ENCODE measurements at regions not wholly inside any gene's neighbourhood (a gene's known extent, or its start where the extent isn't known, plus 50 kb on each side); places are given as distances from the start of the nearest gene placed in this dataset.
A peak's percentile ranks its signal among the peaks of the same experiment; 100 is the strongest.

GRCh38 chr2:167415068-167415467 lies 526.8 kb downstream of the XIRP2 start:
- DNase-seq, result no peak

- DNase-seq, result no peak
Observed at GRCh38 chr2:167411367-167411766, 523.1 kb downstream of the XIRP2 start.

GRCh38 chr2:167406558-167406957 lies 518.3 kb downstream of the XIRP2 start:
- DNase-seq, result no peak

- no peak for DNase-seq
Observed at GRCh38 chr2:167404627-167405284, 516.5 kb downstream of the XIRP2 start.

GRCh38 chr2:167401309-167401708 lies 513.0 kb downstream of the XIRP2 start:
- DNase-seq, result no peak

GRCh38 chr2:167400546-167400945 lies 512.3 kb downstream of the XIRP2 start:
- no peak for DNase-seq

GRCh38 chr2:167398873-167399272 lies 510.6 kb downstream of the XIRP2 start:
- DNase-seq, result peak; percentile 21 to 34

GRCh38 chr2:167388901-167389300 lies 500.6 kb downstream of the XIRP2 start:
- no peak for DNase-seq

GRCh38 chr2:167388497-167388896 lies 500.2 kb downstream of the XIRP2 start:
- DNase-seq, result no peak

GRCh38 chr2:167386694-167387093 lies 498.4 kb downstream of the XIRP2 start:
- no peak for DNase-seq

GRCh38 chr2:167383610-167384194 lies 495.4 kb downstream of the XIRP2 start:
- DNase-seq, result no peak

- DNase-seq, result no peak
Observed at GRCh38 chr2:167381349-167381748, 493.1 kb downstream of the XIRP2 start.

GRCh38 chr2:167380555-167380954 lies 492.3 kb downstream of the XIRP2 start:
- no peak for DNase-seq

GRCh38 chr2:167380094-167380493 lies 491.8 kb downstream of the XIRP2 start:
- DNase-seq, result no peak

GRCh38 chr2:167369083-167369482 lies 480.8 kb downstream of the XIRP2 start:
- DNase-seq, result no peak

- no peak for DNase-seq
Observed at GRCh38 chr2:167368371-167368770, 480.1 kb downstream of the XIRP2 start.

GRCh38 chr2:167365216-167365615 lies 476.9 kb downstream of the XIRP2 start:
- no peak for DNase-seq

- no peak for DNase-seq
Observed at GRCh38 chr2:167361426-167361825, 473.1 kb downstream of the XIRP2 start.

GRCh38 chr2:167355821-167356220 lies 467.5 kb downstream of the XIRP2 start:
- DNase-seq, result no peak

GRCh38 chr2:167353605-167354280 lies 465.5 kb downstream of the XIRP2 start:
- DNase-seq, result no peak

GRCh38 chr2:167345559-167345958 lies 457.3 kb downstream of the XIRP2 start:
- DNase-seq, result no peak

GRCh38 chr2:167342769-167343168 lies 454.5 kb downstream of the XIRP2 start:
- no peak for DNase-seq

- DNase-seq, result no peak
Observed at GRCh38 chr2:167340322-167340721, 452.0 kb downstream of the XIRP2 start.

- DNase-seq, result no peak
Observed at GRCh38 chr2:167336213-167336612, 447.9 kb downstream of the XIRP2 start.
